ENCODE measurements at regions not wholly inside any gene's neighbourhood (a gene's known extent, or its start where the extent isn't known, plus 50 kb on each side); places are given as distances from the start of the nearest gene placed in this dataset.

DNA sequence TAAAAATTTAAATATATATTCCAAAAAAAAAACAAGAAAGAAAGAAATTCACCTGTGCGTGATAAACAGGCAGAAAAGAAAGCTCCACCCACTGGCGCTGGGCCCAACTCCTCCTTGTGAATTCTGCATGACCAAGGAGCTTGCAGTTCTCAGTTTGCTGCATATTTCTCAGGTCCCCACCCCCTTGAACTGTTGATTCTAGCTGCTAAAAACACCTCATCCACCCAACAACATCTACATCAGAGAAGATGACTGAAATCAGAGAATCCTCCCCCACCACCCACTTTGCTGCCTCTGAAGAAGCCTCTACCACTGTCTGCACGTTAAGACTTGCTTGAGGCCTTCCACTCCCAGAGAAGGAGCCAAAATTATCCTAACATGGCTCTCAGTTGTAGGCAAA, 104.8 kb downstream of the RGS2 start:
- dilution Hi-C loops (cut with MboI; ENCODE audit: extremely low pct_ligation_motif_present, low sequenced_read_pairs) = no loop called here
- Histone ChIP-seq H3K4me3 (replicated peaks in 1 of 3; ENCODE audit: insufficient read depth in 1 of 3, low read depth in 1 of 3, low read length in 3 of 3) (no peak overlapping the region), H3K9ac (replicated peaks; ENCODE audit: extremely low read depth, insufficient read depth, low read length) (no peak overlapping the region), H3K4me2 (ENCODE audit: insufficient read depth, low read length) (no peak overlapping the region), H2AFZ (ENCODE audit: low read depth, low read length) (no peak overlapping the region), H3K27ac (ENCODE audit: insufficient read depth, low read depth, low read length) (no peak overlapping the region), H3K9me3 (replicated peaks; ENCODE audit: control insufficient read depth, insufficient read depth, low read length) (no peaks in the 10 kb centered on the region), H3K4me1 (ENCODE audit: control insufficient read depth, extremely low read depth, insufficient read depth, low read length) (no peaks in the 10 kb centered on the region), H3K79me2 (ENCODE audit: control insufficient read depth, insufficient read depth, low read length) (no peaks in the 10 kb centered on the region), H3K27me3 (ENCODE audit: control insufficient read depth in 2 of 2, insufficient read depth in 2 of 2, low read length in 2 of 2) (no peaks in the 10 kb centered on the region), H3K36me3 (ENCODE audit: control insufficient read depth in 2 of 2, extremely low read depth in 1 of 2, insufficient read depth in 2 of 2, low read length in 2 of 2) (no peaks in the 10 kb centered on the region), H4K20me1 (replicated peaks; ENCODE audit: control insufficient read depth, extremely low read depth, insufficient read depth, low read length) (no peaks in the 10 kb centered on the region), H3K9me1 (replicated peaks; ENCODE audit: control insufficient read depth, extremely low read depth, insufficient read depth, low read length) (no peaks in the 10 kb centered on the region)
- TF ChIP-seq POLR2A (IDR thresholded peaks at IDR 0.05; ENCODE audit: low read depth, low read length) = no peak
- TF ChIP-seq JUN (IDR thresholded peaks at IDR 0.05; ENCODE audit: borderline replicate concordance, insufficient read depth, insufficient read length, low read depth) = no peak
- TF ChIP-seq FOS (IDR thresholded peaks at IDR 0.05; ENCODE audit: borderline replicate concordance, insufficient read depth, low read length) = no peak
- TF ChIP-seq, protein P1, sequence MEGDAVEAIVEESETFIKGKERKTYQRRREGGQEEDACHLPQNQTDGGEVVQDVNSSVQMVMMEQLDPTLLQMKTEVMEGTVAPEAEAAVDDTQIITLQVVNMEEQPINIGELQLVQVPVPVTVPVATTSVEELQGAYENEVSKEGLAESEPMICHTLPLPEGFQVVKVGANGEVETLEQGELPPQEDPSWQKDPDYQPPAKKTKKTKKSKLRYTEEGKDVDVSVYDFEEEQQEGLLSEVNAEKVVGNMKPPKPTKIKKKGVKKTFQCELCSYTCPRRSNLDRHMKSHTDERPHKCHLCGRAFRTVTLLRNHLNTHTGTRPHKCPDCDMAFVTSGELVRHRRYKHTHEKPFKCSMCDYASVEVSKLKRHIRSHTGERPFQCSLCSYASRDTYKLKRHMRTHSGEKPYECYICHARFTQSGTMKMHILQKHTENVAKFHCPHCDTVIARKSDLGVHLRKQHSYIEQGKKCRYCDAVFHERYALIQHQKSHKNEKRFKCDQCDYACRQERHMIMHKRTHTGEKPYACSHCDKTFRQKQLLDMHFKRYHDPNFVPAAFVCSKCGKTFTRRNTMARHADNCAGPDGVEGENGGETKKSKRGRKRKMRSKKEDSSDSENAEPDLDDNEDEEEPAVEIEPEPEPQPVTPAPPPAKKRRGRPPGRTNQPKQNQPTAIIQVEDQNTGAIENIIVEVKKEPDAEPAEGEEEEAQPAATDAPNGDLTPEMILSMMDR (IDR thresholded peaks at IDR 0.05; ENCODE audit: extremely low read depth in 1 of 2, insufficient read depth in 1 of 2, low read depth in 1 of 2, low read length in 2 of 2) = no peak
- TF ChIP-seq POLR2AphosphoS5 (IDR thresholded peaks at IDR 0.05; ENCODE audit: insufficient read depth, low read depth, low read length) = no peak
- TF ChIP-seq, protein P2, sequence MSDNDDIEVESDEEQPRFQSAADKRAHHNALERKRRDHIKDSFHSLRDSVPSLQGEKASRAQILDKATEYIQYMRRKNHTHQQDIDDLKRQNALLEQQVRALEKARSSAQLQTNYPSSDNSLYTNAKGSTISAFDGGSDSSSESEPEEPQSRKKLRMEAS (IDR thresholded peaks at IDR 0.05; ENCODE audit: insufficient read depth, insufficient read length) = no peak
- TF ChIP-seq MYC (IDR thresholded peaks at IDR 0.05; ENCODE audit: low read depth, low read length) = no peak
- no peak for TF ChIP-seq EZH2 (IDR thresholded peaks at IDR 0.05; ENCODE audit: borderline replicate concordance, low read depth, low read length, severe bottlenecking)
- no peak for TF ChIP-seq GATA2 (IDR thresholded peaks at IDR 0.05; ENCODE audit: insufficient read depth, insufficient read length, low read depth, low read length)
- DNase-seq (ENCODE audit: low read depth, low spot score) (no peak), FAIRE-seq (no peak)
- POLR2A ChIA-PET = no interaction called here
- intact Hi-C loops (cut with micrococcal nuclease) = no loop called here
- CTCF ChIA-PET = interaction anchor here (1.3 kb wide), 1 partner anchor 106 kb away, joined by 3 read pairs; no protein-coding TSS in a partner anchor
- BruUV-seq (replicated peaks) = no TSS peak

All from endothelial cell of umbilical vein (primary cell).